ENCODE measurements at regions not wholly inside any gene's neighbourhood (a gene's known extent, or its start where the extent isn't known, plus 50 kb on each side); places are given as distances from the start of the nearest gene placed in this dataset.

DNA sequence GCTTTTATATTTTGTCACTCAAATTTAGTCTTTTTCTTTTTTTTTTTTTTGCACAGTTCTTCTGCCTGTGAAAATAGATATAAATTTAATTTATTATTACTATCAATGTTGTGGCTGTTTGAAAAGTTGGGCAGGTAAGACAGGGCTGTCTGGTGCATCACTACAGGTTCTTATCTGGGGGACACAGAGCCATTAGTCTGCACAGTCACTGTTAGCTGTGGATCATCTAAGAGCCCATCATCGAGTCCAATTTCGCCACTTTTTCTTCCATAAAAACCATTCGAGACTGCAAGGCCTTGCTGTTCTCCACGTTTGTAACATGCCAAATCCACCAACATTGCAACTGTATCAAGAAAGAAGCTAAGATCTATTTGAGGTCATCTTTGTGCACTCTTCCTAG lies 325.6 kb upstream of the UMPS start:
- TF ChIP-seq, protein P1, sequence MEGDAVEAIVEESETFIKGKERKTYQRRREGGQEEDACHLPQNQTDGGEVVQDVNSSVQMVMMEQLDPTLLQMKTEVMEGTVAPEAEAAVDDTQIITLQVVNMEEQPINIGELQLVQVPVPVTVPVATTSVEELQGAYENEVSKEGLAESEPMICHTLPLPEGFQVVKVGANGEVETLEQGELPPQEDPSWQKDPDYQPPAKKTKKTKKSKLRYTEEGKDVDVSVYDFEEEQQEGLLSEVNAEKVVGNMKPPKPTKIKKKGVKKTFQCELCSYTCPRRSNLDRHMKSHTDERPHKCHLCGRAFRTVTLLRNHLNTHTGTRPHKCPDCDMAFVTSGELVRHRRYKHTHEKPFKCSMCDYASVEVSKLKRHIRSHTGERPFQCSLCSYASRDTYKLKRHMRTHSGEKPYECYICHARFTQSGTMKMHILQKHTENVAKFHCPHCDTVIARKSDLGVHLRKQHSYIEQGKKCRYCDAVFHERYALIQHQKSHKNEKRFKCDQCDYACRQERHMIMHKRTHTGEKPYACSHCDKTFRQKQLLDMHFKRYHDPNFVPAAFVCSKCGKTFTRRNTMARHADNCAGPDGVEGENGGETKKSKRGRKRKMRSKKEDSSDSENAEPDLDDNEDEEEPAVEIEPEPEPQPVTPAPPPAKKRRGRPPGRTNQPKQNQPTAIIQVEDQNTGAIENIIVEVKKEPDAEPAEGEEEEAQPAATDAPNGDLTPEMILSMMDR (IDR thresholded peaks at IDR 0.05; ENCODE audit: low read length), result no peak
- TF ChIP-seq EZH2 (IDR thresholded peaks at IDR 0.05; ENCODE audit: borderline replicate concordance, low read length), result no peak
